LNCaP clone FGC (cell line): ENCODE measurements at regions not wholly inside any gene's neighbourhood (a gene's known extent, or its start where the extent isn't known, plus 50 kb on each side); places are given as distances from the start of the nearest gene placed in this dataset.
A peak's percentile ranks its signal among the peaks of the same experiment; 100 is the strongest.
"Not testable (repeated sequence)": the region's sequence is repeated elsewhere in the genome, so short reads cannot be mapped to it uniquely, and the experiment has no call there.

Experiments
- DNase-seq: peaks from one replicate; pipeline ENCODE4 v3.0.0-alpha.2; 2011; ENCODE audit warnings: low read depth
- H3K4me3 ChIP-seq: 2 replicates; pipeline ENCODE4 v1.5.1; 2011; ENCODE audit warnings: mild to moderate bottlenecking, low read depth, low read length, control low read depth
- TF ChIP-seq, protein P1 (sequence below): IDR thresholded peaks from 2 replicates; pipeline ENCODE4 v1.5.1; 2012; ENCODE audit warnings: mild to moderate bottlenecking; ENCODE audit not compliant: control insufficient read depth, insufficient read depth; ENCODE audit errors: extremely low read depth

DNA sequence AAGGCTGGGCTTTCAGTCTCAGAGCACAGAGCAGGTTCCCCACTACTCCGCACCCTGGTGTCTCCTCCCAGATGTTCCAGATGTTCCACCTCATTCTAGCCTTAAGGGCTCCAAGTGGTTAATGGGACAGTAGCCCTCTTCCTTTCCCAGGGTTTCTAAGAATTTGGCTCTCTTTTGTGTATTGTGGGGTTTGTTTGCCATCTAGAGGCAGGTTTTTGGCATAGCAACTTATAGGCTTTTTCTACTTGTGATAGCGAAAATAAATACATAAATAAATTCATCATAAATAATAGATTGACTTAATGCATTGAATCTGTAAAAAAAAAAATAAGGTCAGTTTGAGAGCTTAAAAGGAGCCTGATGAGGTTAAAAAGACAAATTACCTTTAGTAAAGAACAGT, 86.1 kb upstream of the XKR3 start:
- not testable (repeated sequence) for DNase-seq, H3K4me3 ChIP-seq
- TF ChIP-seq, protein P1, sequence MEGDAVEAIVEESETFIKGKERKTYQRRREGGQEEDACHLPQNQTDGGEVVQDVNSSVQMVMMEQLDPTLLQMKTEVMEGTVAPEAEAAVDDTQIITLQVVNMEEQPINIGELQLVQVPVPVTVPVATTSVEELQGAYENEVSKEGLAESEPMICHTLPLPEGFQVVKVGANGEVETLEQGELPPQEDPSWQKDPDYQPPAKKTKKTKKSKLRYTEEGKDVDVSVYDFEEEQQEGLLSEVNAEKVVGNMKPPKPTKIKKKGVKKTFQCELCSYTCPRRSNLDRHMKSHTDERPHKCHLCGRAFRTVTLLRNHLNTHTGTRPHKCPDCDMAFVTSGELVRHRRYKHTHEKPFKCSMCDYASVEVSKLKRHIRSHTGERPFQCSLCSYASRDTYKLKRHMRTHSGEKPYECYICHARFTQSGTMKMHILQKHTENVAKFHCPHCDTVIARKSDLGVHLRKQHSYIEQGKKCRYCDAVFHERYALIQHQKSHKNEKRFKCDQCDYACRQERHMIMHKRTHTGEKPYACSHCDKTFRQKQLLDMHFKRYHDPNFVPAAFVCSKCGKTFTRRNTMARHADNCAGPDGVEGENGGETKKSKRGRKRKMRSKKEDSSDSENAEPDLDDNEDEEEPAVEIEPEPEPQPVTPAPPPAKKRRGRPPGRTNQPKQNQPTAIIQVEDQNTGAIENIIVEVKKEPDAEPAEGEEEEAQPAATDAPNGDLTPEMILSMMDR = 0 out of 2 replicates have a peak, but pooled peaks have one; percentile 13

DNA sequence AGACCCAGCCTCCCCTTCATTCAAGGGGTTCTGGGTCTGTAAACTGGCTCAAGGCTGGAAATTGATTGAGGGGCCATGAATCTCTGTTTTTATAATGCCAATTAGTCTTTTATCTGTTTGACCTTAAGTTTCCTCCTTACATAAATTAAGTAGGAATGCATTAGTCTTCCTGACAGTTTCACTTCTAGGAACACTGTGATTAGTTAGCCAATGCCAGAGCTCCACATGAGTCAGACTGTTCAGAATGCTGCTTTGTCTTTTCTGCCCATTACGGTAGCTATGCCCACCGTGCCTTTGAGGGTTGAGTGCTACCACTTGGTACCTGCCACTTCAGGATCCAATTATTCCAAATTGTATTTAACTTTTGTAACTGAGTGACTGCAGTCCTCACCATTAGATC, 76.8 kb upstream of the XKR3 start:
- H3K4me3 ChIP-seq, DNase-seq: not testable (repeated sequence)

DNA sequence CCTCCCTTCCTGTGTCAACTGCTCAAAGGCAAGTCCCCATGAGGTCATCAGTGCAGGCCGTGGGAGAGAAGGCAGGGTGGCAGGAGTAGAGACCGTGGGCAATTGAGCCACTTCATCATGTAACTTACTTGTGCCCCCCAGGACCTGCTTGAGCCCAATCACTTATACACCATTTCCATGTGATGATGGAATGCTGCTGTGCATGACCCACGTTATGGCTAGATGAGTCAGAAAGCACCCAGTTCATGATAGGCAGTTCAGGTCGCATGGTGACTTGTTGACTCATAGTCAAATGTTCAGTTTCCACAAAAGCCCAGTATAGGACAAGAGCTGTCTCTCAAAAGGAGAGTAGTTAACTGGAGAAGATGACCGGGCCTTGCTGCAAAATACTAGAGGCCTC, 76.4 kb upstream of the XKR3 start:
- H3K4me3 ChIP-seq, DNase-seq: not testable (repeated sequence)

DNA sequence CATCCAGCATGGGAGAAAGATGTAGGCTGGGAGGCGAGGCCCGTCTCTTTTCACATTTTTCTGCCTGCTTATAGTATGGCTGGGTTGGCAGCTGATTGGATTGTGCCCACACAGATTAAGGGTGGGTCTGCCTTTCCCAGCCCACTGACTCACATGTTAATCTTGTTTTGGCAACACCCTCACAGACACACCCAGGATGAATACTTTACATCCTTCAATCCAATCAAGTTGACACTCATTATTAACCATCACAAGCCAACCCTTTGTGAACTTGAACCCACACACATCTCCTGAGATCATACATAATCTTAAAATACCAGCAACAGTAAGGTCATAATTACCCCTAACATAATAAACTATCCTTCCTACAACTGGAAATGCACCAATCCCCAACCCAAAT, 74.1 kb upstream of the XKR3 start:
- not testable (repeated sequence) for H3K4me3 ChIP-seq, DNase-seq

DNA sequence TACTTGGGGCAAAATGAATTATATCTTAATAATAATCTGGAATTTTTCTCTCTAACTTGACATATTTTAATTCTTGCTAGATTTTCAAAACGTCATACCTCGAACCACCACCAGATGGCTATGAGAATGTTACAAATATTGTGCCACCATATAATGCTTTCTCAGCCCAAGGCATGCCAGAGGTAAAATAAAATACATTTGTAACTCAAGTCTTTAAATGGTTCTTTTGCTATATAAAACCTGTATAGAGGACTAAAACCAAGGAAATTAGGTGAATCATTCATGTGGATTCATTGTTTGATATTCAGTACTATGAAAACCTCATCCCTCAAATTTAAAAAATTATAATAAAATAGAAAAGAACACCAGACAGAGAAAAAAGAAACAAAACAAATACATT, 72.2 kb upstream of the XKR3 start:
- DNase-seq, H3K4me3 ChIP-seq: not testable (repeated sequence)

DNA sequence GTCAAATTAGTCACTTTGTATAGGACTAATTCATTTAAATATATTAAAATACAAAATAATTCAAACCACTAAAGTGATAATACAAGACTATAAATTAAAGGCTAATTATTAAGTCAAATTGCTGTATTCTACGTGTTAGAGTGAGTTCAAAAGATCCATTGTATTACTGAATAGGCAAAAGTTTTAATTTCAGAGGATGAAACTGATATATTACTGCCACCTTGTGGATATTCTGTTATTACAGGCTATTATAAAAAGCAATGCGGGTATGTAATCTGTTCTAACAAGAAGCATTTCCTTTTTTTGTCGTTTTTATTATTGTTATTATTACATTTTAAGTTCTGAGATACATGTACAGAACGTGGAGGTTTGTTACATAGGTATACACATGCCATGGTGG, 66.7 kb upstream of the XKR3 start:
- not testable (repeated sequence) for DNase-seq, H3K4me3 ChIP-seq

DNA sequence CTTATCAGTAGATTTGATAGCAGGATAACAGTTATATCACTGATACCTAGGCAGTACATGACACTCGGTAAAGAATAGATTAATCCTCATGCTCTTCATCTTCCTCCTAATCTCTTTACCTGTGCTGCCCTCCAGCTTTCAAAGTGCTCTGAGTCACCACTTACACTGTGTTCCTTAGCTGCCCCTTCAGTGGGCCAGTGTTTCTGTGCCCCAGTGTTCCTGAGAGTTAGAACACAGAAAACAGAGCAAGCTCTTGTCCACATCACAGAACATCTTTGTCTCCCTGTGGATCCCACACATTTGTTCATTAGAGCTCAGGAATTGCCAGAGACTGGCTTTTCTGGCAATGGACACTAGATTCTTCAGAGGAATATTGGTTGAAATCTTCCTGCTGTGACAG, 51.1 kb upstream of the XKR3 start:
- DNase-seq, H3K4me3 ChIP-seq: not testable (repeated sequence)
